ENCODE measurements at regions not wholly inside any gene's neighbourhood (a gene's known extent, or its start where the extent isn't known, plus 50 kb on each side); places are given as distances from the start of the nearest gene placed in this dataset.

- TF ChIP-seq CTCF (IDR thresholded peaks at IDR 0.05; ENCODE audit: insufficient read depth, low read length): no peak
- no peak overlapping the region for H3K4me3 ChIP-seq (ENCODE audit: low read depth, low read length)
- peak; percentile 37 for DNase-seq (ENCODE audit: low read depth)
Measured at GRCh38 chr12:18146363-18146762, 56.4 kb upstream of the RERGL start.

- DNase-seq (ENCODE audit: low read depth): peak; percentile 67
- H3K4me3 ChIP-seq (ENCODE audit: low read depth, low read length): no peak overlapping the region
- TF ChIP-seq CTCF (IDR thresholded peaks at IDR 0.05; ENCODE audit: insufficient read depth, low read length): no peak
Measured at GRCh38 chr12:18145924-18146323, 55.9 kb upstream of the RERGL start.

DNA sequence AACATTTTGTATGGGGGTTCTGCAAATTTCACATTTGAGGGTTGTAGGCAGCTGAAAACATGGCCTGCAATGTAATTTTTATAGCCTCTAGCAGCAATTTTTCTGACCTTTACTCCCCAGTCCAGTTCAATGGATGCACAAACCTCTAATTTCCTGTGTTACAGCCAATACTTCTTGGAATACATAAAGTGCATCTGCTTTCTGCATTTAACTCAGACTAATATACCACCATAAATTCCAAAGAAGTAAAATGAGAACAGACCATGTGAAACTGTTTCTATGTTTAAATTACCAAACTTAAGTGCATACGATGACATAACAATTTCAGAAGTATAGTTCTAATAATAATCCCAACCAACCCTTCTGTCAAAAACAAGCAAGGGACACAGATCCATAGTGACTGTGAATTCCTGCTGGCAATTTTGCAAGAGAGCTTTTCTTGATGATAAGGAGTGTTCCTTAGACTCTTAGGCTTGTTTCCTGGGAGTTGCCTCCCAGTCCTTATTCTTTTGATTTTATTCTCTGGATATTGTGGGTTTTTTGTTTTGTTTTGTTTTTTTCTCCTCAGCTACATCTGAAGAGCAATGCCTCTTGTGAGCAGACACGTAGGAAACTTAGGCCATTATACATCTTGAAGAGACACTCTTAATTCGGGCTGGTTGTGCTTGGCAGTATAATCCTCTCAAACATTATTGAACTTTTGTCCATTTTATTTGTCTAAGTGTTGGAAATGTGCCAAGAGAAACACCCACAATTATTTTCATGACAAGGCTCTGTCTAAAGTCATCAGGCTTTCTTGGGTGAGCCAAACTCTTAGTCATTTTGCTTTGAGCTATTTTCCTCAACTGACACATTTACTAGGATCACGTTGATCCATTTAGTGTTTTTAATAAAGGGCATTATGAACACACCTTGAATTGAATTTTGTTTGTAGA is 51.3 kb upstream of the RERGL start:
- no peak overlapping the region for H3K4me3 ChIP-seq (ENCODE audit: low read depth, low read length)
- TF ChIP-seq CTCF (IDR thresholded peaks at IDR 0.05; ENCODE audit: insufficient read depth, low read length): no peak
- DNase-seq (ENCODE audit: low read depth): peak; percentile 73

GRCh38 chr12:18139989-18140596 is 50.1 kb upstream of the RERGL start:
- peak; percentile 73 for DNase-seq (ENCODE audit: low read depth)
- TF ChIP-seq CTCF (IDR thresholded peaks at IDR 0.05; ENCODE audit: insufficient read depth, low read length): peak; percentile 62

More at GRCh38 chr12:18139989-18140596, 50.1 kb upstream of the RERGL start:
- H3K4me3 ChIP-seq (ENCODE audit: low read depth, low read length): no peak overlapping the region

Data from fibroblast of the aortic adventitia (primary cell).